SK-N-SH treated with all-trans-retinoic acid at 6 μM for 48 hours (cell line): ENCODE measurements at regions not wholly inside any gene's neighbourhood (a gene's known extent, or its start where the extent isn't known, plus 50 kb on each side); places are given as distances from the start of the nearest gene placed in this dataset.

Experiments used
- ATAC-seq: fragments of 200-7000 bp; cut with Tn5 transposase; 3 replicates; pipeline ENCODE4 v1.9.1; 2020; ENCODE audit warnings: mild to moderate bottlenecking, moderate library complexity
- ARNTL ChIP-seq: fragments of 450-650 bp; formaldehyde crosslinking; IDR thresholded peaks from 2 replicates; pipeline ENCODE4 v1.5.0; 2020; ENCODE audit warnings: low read depth, mild to moderate bottlenecking, moderate library complexity, borderline replicate concordance
- BACH2 ChIP-seq: fragments of 250-450 bp; sonication (Bioruptor Pico); IDR thresholded peaks from 2 replicates; pipeline ENCODE4 v1.9.0; 2021; ENCODE audit warnings: mild to moderate bottlenecking, borderline replicate concordance
- CREB5 ChIP-seq: fragments of 250-450 bp; sonication (Bioruptor Pico); IDR thresholded peaks from 2 replicates; pipeline ENCODE4 v1.5.1; 2020; ENCODE audit warnings: low read depth, mild to moderate bottlenecking, moderate library complexity
- CSRNP3 ChIP-seq: fragments of 250-450 bp; sonication (Bioruptor Pico); IDR thresholded peaks from 2 replicates; pipeline ENCODE4 v1.5.1; 2021; ENCODE audit warnings: mild to moderate bottlenecking, moderate library complexity
- ESRRG ChIP-seq: fragments of 250-450 bp; sonication (Bioruptor Pico); IDR thresholded peaks from 2 replicates; pipeline ENCODE4 v1.6.1; 2021; ENCODE audit warnings: mild to moderate bottlenecking
- GLIS3 ChIP-seq: fragments of 250-450 bp; sonication (Bioruptor Pico); IDR thresholded peaks from 2 replicates; pipeline ENCODE4 v1.5.0; 2020; ENCODE audit warnings: mild to moderate bottlenecking, moderate library complexity
- ISL1 ChIP-seq: fragments of 250-450 bp; sonication (Bioruptor Pico); IDR thresholded peaks from 2 replicates; pipeline ENCODE4 v2.1.2; 2022; ENCODE audit warnings: mild to moderate bottlenecking, moderate library complexity
- OSR1 ChIP-seq: fragments of 250-450 bp; sonication (Bioruptor Pico); IDR thresholded peaks from 2 replicates; pipeline ENCODE4 v1.8.0; 2022; ENCODE audit warnings: moderate library complexity, mild to moderate bottlenecking, inconsistent platforms
- PPARA ChIP-seq: fragments of 250-450 bp; sonication (Bioruptor Pico); IDR thresholded peaks from 2 replicates; pipeline ENCODE4 v1.5.0; 2020; ENCODE audit warnings: mild to moderate bottlenecking, borderline replicate concordance
- RARB ChIP-seq: fragments of 250-450 bp; sonication (Bioruptor Pico); IDR thresholded peaks from 2 replicates; pipeline ENCODE4 v1.8.0; 2021; ENCODE audit warnings: mild to moderate bottlenecking, moderate library complexity
- SNAI2 ChIP-seq: fragments of 250-450 bp; sonication (Bioruptor Pico); IDR thresholded peaks from 2 replicates; pipeline ENCODE4 v1.5.0; 2020; ENCODE audit warnings: mild to moderate bottlenecking, moderate library complexity
- TCF4 ChIP-seq: fragments of 250-450 bp; sonication (Bioruptor Pico); IDR thresholded peaks from 2 replicates; pipeline ENCODE4 v1.8.0; 2021; ENCODE audit warnings: mild to moderate bottlenecking, moderate library complexity, borderline replicate concordance
- TOX ChIP-seq: fragments of 250-450 bp; sonication (Bioruptor Pico); IDR thresholded peaks from 2 replicates; pipeline ENCODE4 v1.8.0; 2021; ENCODE audit warnings: mild to moderate bottlenecking, moderate library complexity, borderline replicate concordance
- TSHZ2 ChIP-seq: fragments of 250-450 bp; sonication (Bioruptor Pico); IDR thresholded peaks from 2 replicates; pipeline ENCODE4 v1.5.0; 2020; ENCODE audit warnings: mild to moderate bottlenecking, moderate library complexity
- ZC3H10 ChIP-seq: fragments of 250-450 bp; sonication (Bioruptor Pico); IDR thresholded peaks from 2 replicates; pipeline ENCODE4 v1.5.1; 2021; ENCODE audit warnings: mild to moderate bottlenecking, moderate library complexity
- ZFP3 ChIP-seq: fragments of 250-450 bp; sonication (Bioruptor Pico); IDR thresholded peaks from 2 replicates; pipeline ENCODE4 v1.5.0; 2020; ENCODE audit warnings: mild to moderate bottlenecking, moderate library complexity
- ZFP30 ChIP-seq: fragments of 450-650 bp; formaldehyde crosslinking; IDR thresholded peaks from 2 replicates; pipeline ENCODE4 v1.5.0; 2022; ENCODE audit warnings: mild to moderate bottlenecking, moderate library complexity
- ZNF565 ChIP-seq: fragments of 450-650 bp; formaldehyde crosslinking; conservative IDR thresholded peaks from 2 replicates; pipeline ENCODE4 v1.5.0; 2020; ENCODE audit warnings: low read depth, mild to moderate bottlenecking, moderate library complexity
- ZNF70 ChIP-seq: fragments of 450-650 bp; formaldehyde crosslinking; IDR thresholded peaks from 2 replicates; pipeline ENCODE4 v1.5.0; 2020; ENCODE audit warnings: mild to moderate bottlenecking, moderate library complexity
- ZNF8 ChIP-seq: fragments of 450-650 bp; formaldehyde crosslinking; IDR thresholded peaks from 2 replicates; pipeline ENCODE4 v1.5.0; 2020; ENCODE audit warnings: mild to moderate bottlenecking, moderate library complexity
- TF ChIP-seq, protein P1 (sequence below): fragments of 250-450 bp; sonication (Bioruptor Pico); IDR thresholded peaks from 2 replicates; pipeline ENCODE4 v1.8.0; 2020; ENCODE audit warnings: mild to moderate bottlenecking, moderate library complexity, borderline replicate concordance

DNA sequence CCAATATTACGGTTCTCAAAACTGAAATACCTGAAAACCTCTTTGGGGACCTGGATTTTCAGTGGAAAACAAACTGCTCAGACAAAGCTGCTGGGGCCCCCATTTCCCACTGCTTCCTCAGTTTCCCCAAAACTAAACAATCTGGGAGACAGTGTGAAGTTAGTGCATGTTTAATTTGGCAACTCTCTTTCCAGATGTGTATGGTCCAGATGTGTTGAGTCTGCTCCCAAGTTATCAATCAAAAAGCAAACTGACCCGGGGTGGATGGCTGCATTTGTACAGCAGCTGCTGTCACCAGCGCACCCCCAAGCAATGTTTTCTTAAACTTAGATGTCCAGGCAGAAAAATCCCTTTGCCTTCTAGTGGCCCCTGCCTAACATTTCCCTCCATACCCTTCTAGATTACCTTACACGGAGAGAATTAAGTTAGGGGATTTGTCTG is 136.9 kb downstream of the COPS8 start:
- no peak for ATAC-seq
- TF ChIP-seq CSRNP3 (no peak), OSR1 (CRISPR knock-in tag) (no peak), RARB (CRISPR knock-in tag) (no peak), BACH2 (CRISPR knock-in tag) (no peak), ISL1 (CRISPR knock-in tag) (no peak)

DNA sequence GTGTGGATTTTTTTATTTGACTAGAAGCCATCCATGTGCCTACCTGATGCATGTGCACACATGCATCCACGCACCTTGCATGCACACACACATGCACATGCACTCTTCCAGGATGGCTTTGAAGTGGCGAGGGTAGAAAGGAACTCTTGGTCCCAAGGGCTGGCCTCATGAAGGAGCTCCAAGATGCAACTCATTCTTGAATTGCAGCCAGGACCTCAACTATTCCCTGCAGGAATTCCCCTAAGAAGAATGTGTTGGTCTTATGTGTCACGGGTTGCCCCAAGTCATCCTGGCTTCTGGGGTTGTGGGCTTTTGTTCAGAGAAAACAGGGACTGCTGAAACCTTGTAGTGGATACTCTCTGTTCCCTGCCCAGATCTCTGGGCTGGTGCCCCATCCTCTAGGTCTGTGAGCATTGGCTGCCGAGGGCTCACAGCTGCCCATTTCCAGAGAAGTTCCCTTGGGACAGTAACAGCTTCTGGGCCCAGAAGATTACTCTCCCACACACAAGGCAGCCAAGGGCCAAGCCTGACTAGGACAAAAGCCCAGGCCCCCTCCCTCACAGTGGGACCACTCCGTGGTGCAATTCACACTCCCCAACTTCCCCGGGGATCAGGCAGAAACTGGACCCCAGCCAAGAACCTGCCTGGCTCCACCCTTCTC is 137.6 kb downstream of the COPS8 start:
- TF ChIP-seq ZFP3 (CRISPR knock-in tag): no peak
- no peak for TF ChIP-seq TOX (CRISPR knock-in tag)
- TF ChIP-seq GLIS3 (CRISPR knock-in tag): no peak
- no peak for TF ChIP-seq ESRRG (CRISPR knock-in tag)
- TF ChIP-seq ZNF565 (CRISPR knock-in tag): no peak
- TF ChIP-seq ZNF8 (CRISPR knock-in tag): no peak
- TF ChIP-seq ZNF70 (CRISPR knock-in tag): no peak
- peak; percentile 73 for ATAC-seq

GRCh38 chr2:237227190-237227589 is 141.5 kb downstream of the COPS8 start:
- no peak for ATAC-seq
- TF ChIP-seq ZNF70 (CRISPR knock-in tag): no peak
- TF ChIP-seq ZFP3 (CRISPR knock-in tag): no peak

- peak; percentile 69 for ATAC-seq
- TF ChIP-seq SNAI2 (no peak), ZNF70 (CRISPR knock-in tag) (no peak), GLIS3 (CRISPR knock-in tag) (no peak), ARNTL (no peak), CREB5 (no peak), PPARA (CRISPR knock-in tag) (no peak), TCF4 (CRISPR knock-in tag) (no peak), ZFP30 (no peak), CSRNP3 (no peak), BACH2 (CRISPR knock-in tag) (no peak)
- TF ChIP-seq, all 23 proteins: peak for 0
Observed at GRCh38 chr2:237227592-237228280, 142.0 kb downstream of the COPS8 start.

DNA sequence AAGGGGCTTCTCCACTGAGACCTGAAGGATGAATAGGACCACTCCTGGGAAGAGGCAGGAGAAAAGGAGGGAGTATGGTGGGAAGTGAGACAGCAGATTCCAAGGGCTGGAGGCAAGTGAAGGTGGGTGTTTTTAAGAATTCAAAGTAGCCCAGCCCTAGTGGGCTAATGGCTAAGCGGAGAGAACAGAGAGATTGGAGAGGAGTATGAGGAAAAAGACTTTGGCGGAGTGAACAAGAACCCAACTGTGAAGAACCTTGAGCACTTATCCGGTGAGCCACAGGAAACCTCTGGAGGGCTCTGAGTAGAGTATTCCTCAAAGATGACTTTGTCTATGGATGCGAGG is 142.6 kb downstream of the COPS8 start:
- no peak for ATAC-seq
- no peak for TF ChIP-seq ZFP30
- no peak for TF ChIP-seq ESRRG (CRISPR knock-in tag)
- no peak for TF ChIP-seq ZNF70 (CRISPR knock-in tag)
- no peak for TF ChIP-seq CREB5
- TF ChIP-seq, protein P1, sequence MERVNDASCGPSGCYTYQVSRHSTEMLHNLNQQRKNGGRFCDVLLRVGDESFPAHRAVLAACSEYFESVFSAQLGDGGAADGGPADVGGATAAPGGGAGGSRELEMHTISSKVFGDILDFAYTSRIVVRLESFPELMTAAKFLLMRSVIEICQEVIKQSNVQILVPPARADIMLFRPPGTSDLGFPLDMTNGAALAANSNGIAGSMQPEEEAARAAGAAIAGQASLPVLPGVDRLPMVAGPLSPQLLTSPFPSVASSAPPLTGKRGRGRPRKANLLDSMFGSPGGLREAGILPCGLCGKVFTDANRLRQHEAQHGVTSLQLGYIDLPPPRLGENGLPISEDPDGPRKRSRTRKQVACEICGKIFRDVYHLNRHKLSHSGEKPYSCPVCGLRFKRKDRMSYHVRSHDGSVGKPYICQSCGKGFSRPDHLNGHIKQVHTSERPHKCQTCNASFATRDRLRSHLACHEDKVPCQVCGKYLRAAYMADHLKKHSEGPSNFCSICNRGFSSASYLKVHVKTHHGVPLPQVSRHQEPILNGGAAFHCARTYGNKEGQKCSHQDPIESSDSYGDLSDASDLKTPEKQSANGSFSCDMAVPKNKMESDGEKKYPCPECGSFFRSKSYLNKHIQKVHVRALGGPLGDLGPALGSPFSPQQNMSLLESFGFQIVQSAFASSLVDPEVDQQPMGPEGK (CRISPR knock-in tag): no peak
- no peak for TF ChIP-seq ZFP3 (CRISPR knock-in tag)
- no peak for TF ChIP-seq TSHZ2
- no peak for TF ChIP-seq RARB (CRISPR knock-in tag)
- TF ChIP-seq CSRNP3: no peak
- no peak for TF ChIP-seq ISL1 (CRISPR knock-in tag)
- TF ChIP-seq TCF4 (CRISPR knock-in tag): no peak
- TF ChIP-seq ZC3H10: no peak
